ENCODE measurements at regions not wholly inside any gene's neighbourhood (a gene's known extent, or its start where the extent isn't known, plus 50 kb on each side); places are given as distances from the start of the nearest gene placed in this dataset.

DNA sequence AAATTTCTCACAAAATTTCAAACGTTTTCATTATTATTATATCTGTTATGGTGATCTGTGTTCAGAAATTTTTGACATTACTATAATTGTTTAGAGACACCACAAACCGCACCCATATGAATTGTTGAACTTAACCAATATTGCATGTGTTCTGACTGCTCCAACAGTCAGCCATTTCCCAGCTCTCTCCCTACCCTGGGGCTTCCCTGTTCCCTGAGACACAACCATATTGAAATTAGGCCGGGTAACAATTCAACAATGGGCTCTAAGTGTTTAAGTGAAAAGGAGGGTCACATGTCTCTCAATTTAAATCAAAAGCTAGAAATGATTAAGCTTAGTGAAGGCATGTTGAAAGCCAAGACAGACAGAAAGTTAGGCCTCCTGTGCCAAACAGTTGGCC lies 424.0 kb downstream of the DSC3 start:
- H3K4me3 ChIP-seq = no peak overlapping the region
- H3K9me3 ChIP-seq = no peaks in the 10 kb centered on the region
- no peak for TF ChIP-seq ZSCAN20 (CRISPR knock-in tag; IDR thresholded peaks at IDR 0.05)
- TF ChIP-seq, protein P1, sequence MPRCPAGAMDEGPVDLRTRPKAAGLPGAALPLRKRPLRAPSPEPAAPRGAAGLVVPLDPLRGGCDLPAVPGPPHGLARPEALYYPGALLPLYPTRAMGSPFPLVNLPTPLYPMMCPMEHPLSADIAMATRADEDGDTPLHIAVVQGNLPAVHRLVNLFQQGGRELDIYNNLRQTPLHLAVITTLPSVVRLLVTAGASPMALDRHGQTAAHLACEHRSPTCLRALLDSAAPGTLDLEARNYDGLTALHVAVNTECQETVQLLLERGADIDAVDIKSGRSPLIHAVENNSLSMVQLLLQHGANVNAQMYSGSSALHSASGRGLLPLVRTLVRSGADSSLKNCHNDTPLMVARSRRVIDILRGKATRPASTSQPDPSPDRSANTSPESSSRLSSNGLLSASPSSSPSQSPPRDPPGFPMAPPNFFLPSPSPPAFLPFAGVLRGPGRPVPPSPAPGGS (IDR thresholded peaks at IDR 0.05) = no peak
- TF ChIP-seq, protein P2, sequence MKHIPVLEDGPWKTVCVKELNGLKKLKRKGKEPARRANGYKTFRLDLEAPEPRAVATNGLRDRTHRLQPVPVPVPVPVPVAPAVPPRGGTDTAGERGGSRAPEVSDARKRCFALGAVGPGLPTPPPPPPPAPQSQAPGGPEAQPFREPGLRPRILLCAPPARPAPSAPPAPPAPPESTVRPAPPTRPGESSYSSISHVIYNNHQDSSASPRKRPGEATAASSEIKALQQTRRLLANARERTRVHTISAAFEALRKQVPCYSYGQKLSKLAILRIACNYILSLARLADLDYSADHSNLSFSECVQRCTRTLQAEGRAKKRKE (CRISPR knock-in tag; IDR thresholded peaks at IDR 0.05; ENCODE audit: low read depth) = no peak
- TF ChIP-seq RAD21 (conservative IDR thresholded peaks at IDR 0.05 in 1 of 2, IDR thresholded peaks at IDR 0.05 in 1 of 2) = no peak
- TF ChIP-seq NPAS2 (CRISPR knock-in tag; IDR thresholded peaks at IDR 0.05; ENCODE audit: borderline replicate concordance) = no peak
- no peak for TF ChIP-seq ZNF302 (CRISPR knock-in tag; IDR thresholded peaks at IDR 0.05)
- no peak for TF ChIP-seq EHMT2 (IDR thresholded peaks at IDR 0.05; ENCODE audit: low read depth)
- no peak for TF ChIP-seq POLR2A (IDR thresholded peaks at IDR 0.05; ENCODE audit: low read length)
- TF ChIP-seq, protein P3, sequence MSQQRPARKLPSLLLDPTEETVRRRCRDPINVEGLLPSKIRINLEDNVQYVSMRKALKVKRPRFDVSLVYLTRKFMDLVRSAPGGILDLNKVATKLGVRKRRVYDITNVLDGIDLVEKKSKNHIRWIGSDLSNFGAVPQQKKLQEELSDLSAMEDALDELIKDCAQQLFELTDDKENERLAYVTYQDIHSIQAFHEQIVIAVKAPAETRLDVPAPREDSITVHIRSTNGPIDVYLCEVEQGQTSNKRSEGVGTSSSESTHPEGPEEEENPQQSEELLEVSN (IDR thresholded peaks at IDR 0.05; ENCODE audit: borderline replicate concordance, low read depth) = no peak
- TF ChIP-seq CHD2 (IDR thresholded peaks at IDR 0.05; ENCODE audit: low read length, partially characterized antibody) = no peak
- TF ChIP-seq FOSB (CRISPR knock-in tag; IDR thresholded peaks at IDR 0.05) = no peak
- TF ChIP-seq HOXB13 (CRISPR knock-in tag; IDR thresholded peaks at IDR 0.05; ENCODE audit: low read depth) = no peak
- TF ChIP-seq NR3C1 (IDR thresholded peaks at IDR 0.05) = no peak
- TF ChIP-seq, protein P4, sequence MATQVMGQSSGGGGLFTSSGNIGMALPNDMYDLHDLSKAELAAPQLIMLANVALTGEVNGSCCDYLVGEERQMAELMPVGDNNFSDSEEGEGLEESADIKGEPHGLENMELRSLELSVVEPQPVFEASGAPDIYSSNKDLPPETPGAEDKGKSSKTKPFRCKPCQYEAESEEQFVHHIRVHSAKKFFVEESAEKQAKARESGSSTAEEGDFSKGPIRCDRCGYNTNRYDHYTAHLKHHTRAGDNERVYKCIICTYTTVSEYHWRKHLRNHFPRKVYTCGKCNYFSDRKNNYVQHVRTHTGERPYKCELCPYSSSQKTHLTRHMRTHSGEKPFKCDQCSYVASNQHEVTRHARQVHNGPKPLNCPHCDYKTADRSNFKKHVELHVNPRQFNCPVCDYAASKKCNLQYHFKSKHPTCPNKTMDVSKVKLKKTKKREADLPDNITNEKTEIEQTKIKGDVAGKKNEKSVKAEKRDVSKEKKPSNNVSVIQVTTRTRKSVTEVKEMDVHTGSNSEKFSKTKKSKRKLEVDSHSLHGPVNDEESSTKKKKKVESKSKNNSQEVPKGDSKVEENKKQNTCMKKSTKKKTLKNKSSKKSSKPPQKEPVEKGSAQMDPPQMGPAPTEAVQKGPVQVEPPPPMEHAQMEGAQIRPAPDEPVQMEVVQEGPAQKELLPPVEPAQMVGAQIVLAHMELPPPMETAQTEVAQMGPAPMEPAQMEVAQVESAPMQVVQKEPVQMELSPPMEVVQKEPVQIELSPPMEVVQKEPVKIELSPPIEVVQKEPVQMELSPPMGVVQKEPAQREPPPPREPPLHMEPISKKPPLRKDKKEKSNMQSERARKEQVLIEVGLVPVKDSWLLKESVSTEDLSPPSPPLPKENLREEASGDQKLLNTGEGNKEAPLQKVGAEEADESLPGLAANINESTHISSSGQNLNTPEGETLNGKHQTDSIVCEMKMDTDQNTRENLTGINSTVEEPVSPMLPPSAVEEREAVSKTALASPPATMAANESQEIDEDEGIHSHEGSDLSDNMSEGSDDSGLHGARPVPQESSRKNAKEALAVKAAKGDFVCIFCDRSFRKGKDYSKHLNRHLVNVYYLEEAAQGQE (IDR thresholded peaks at IDR 0.05) = no peak
- TF ChIP-seq MYC (IDR thresholded peaks at IDR 0.05; ENCODE audit: borderline replicate concordance, low read length) = no peak
- TF ChIP-seq SMC3 (IDR thresholded peaks at IDR 0.05) = no peak
- TF ChIP-seq ZFP36 (IDR thresholded peaks at IDR 0.05; ENCODE audit: borderline replicate concordance, partially characterized antibody) = no peak
- no peak for TF ChIP-seq FOXS1 (CRISPR knock-in tag; IDR thresholded peaks at IDR 0.05)
- TF ChIP-seq GATA3 (IDR thresholded peaks at IDR 0.05; ENCODE audit: borderline replicate concordance) = no peak
- 1% methylated on average over 3 of the region's 3 CpGs for WGBS (ENCODE audit: missing lambda C conversion rate)
- no peak overlapping the region for H3K4me2 ChIP-seq
- no peak for FAIRE-seq
- no peak for DNase-seq (ENCODE audit: low read depth in 1 of 2, low spot score in 1 of 2)
- no peak for ATAC-seq
- CTCF ChIA-PET = no interaction called here
- POLR2A ChIA-PET = no interaction called here
- H3K4me1 ChIP-seq = no peaks in the 10 kb centered on the region
- no peak overlapping the region for H3K27ac ChIP-seq

DNA sequence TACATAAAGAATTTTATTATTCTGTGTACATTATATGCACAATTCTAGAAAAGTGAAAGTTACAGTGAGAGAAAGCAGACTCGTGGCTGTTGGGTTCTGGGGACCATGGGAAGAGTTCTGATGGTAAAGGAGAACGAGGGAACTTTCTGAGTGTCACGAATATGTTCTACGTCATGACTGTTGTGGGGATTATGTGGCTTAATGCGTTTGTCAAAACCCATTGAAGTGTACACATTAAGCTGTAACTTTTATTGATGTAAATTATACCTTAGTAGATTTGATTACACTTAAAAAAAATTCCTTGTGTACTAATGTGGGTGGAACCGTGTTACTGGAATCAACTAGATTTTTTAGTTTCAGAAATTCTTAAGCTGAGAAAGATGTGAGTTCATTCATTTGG lies 426.1 kb downstream of the DSC3 start:
- Histone ChIP-seq H3K4me2 (no peak overlapping the region), H3K4me1 (no peaks in the 10 kb centered on the region), H3K4me3 (no peak overlapping the region), H3K9me3 (no peaks in the 10 kb centered on the region), H3K27ac (no peak overlapping the region)
- ChIA-PET POLR2A (no interaction called here), CTCF (no interaction called here)
- DNase-seq (ENCODE audit: low read depth in 1 of 2, low spot score in 1 of 2) (no peak), FAIRE-seq (no peak), ATAC-seq (no peak)
- WGBS (ENCODE audit: missing lambda C conversion rate) = 26% methylated on average over 6 of the region's 6 CpGs
- no peak for TF ChIP-seq KDM1A (IDR thresholded peaks at IDR 0.05; ENCODE audit: low read depth)
- no peak for TF ChIP-seq HOXA7 (CRISPR knock-in tag; IDR thresholded peaks at IDR 0.05)
- TF ChIP-seq RCOR1 (IDR thresholded peaks at IDR 0.05; ENCODE audit: low read depth, low read length) = no peak
- TF ChIP-seq ZFP36 (IDR thresholded peaks at IDR 0.05; ENCODE audit: borderline replicate concordance, partially characterized antibody) = no peak
- TF ChIP-seq, protein P2 (CRISPR knock-in tag; IDR thresholded peaks at IDR 0.05; ENCODE audit: low read depth) = no peak
- no peak for TF ChIP-seq JUN (IDR thresholded peaks at IDR 0.05)
- TF ChIP-seq, protein P5, sequence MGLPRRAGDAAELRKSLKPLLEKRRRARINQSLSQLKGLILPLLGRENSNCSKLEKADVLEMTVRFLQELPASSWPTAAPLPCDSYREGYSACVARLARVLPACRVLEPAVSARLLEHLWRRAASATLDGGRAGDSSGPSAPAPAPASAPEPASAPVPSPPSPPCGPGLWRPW (IDR thresholded peaks at IDR 0.05) = no peak
- TF ChIP-seq, protein P3 (IDR thresholded peaks at IDR 0.05; ENCODE audit: borderline replicate concordance, low read depth) = no peak
- no peak for TF ChIP-seq NR3C1 (IDR thresholded peaks at IDR 0.05)
- TF ChIP-seq, protein P6, sequence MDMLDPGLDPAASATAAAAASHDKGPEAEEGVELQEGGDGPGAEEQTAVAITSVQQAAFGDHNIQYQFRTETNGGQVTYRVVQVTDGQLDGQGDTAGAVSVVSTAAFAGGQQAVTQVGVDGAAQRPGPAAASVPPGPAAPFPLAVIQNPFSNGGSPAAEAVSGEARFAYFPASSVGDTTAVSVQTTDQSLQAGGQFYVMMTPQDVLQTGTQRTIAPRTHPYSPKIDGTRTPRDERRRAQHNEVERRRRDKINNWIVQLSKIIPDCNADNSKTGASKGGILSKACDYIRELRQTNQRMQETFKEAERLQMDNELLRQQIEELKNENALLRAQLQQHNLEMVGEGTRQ (IDR thresholded peaks at IDR 0.05) = no peak
- no peak for TF ChIP-seq HDAC2 (IDR thresholded peaks at IDR 0.05)
- TF ChIP-seq MYC (IDR thresholded peaks at IDR 0.05; ENCODE audit: borderline replicate concordance, low read length) = no peak
- TF ChIP-seq, protein P7, sequence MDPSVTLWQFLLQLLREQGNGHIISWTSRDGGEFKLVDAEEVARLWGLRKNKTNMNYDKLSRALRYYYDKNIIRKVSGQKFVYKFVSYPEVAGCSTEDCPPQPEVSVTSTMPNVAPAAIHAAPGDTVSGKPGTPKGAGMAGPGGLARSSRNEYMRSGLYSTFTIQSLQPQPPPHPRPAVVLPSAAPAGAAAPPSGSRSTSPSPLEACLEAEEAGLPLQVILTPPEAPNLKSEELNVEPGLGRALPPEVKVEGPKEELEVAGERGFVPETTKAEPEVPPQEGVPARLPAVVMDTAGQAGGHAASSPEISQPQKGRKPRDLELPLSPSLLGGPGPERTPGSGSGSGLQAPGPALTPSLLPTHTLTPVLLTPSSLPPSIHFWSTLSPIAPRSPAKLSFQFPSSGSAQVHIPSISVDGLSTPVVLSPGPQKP (IDR thresholded peaks at IDR 0.05; ENCODE audit: low read depth, low read length) = no peak
- no peak for TF ChIP-seq CEBPB (IDR thresholded peaks at IDR 0.05)
